ENCODE measurements at regions not wholly inside any gene's neighbourhood (a gene's known extent, or its start where the extent isn't known, plus 50 kb on each side); places are given as distances from the start of the nearest gene placed in this dataset.

DNA sequence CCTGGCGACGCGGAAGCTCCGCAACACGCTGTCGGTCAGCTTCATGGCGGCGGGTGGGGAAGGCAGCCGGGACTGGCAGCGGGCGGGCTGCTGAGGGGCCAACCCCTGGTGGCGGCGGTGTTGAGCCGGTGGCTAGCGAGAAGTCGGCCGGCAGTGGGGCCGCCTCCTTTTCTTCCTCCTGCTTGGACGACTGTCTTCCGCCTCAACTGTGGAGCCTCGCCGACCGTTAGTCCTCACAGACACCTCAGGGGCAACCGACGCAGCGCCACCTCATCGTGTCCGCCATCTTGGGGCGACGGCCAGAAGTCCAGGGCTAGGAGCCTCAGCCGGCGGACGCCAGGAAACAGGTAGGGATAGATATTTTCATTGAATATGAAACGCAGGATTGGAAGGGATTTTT lies 875.1 kb downstream of the NSUN3 start:
- no peak for TF ChIP-seq CTCF (tag by site-specific recombination; IDR thresholded peaks at IDR 0.05)
- TF ChIP-seq REPIN1 (tag by site-specific recombination; IDR thresholded peaks at IDR 0.05; ENCODE audit: low read depth): no peak
- TF ChIP-seq, protein P1, sequence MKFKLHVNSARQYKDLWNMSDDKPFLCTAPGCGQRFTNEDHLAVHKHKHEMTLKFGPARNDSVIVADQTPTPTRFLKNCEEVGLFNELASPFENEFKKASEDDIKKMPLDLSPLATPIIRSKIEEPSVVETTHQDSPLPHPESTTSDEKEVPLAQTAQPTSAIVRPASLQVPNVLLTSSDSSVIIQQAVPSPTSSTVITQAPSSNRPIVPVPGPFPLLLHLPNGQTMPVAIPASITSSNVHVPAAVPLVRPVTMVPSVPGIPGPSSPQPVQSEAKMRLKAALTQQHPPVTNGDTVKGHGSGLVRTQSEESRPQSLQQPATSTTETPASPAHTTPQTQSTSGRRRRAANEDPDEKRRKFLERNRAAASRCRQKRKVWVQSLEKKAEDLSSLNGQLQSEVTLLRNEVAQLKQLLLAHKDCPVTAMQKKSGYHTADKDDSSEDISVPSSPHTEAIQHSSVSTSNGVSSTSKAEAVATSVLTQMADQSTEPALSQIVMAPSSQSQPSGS (tag by site-specific recombination; IDR thresholded peaks at IDR 0.05; ENCODE audit: low read depth): no peak
- no peak for TF ChIP-seq ZNF211 (tag by site-specific recombination; IDR thresholded peaks at IDR 0.05; ENCODE audit: low read depth)
- TF ChIP-seq TCF7L2 (IDR thresholded peaks at IDR 0.05; ENCODE audit: borderline replicate concordance, low read depth, low read length): no peak
- TF ChIP-seq, protein P2, sequence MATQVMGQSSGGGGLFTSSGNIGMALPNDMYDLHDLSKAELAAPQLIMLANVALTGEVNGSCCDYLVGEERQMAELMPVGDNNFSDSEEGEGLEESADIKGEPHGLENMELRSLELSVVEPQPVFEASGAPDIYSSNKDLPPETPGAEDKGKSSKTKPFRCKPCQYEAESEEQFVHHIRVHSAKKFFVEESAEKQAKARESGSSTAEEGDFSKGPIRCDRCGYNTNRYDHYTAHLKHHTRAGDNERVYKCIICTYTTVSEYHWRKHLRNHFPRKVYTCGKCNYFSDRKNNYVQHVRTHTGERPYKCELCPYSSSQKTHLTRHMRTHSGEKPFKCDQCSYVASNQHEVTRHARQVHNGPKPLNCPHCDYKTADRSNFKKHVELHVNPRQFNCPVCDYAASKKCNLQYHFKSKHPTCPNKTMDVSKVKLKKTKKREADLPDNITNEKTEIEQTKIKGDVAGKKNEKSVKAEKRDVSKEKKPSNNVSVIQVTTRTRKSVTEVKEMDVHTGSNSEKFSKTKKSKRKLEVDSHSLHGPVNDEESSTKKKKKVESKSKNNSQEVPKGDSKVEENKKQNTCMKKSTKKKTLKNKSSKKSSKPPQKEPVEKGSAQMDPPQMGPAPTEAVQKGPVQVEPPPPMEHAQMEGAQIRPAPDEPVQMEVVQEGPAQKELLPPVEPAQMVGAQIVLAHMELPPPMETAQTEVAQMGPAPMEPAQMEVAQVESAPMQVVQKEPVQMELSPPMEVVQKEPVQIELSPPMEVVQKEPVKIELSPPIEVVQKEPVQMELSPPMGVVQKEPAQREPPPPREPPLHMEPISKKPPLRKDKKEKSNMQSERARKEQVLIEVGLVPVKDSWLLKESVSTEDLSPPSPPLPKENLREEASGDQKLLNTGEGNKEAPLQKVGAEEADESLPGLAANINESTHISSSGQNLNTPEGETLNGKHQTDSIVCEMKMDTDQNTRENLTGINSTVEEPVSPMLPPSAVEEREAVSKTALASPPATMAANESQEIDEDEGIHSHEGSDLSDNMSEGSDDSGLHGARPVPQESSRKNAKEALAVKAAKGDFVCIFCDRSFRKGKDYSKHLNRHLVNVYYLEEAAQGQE (tag by site-specific recombination; IDR thresholded peaks at IDR 0.05): no peak
- TF ChIP-seq KLF1 (tag by site-specific recombination; IDR thresholded peaks at IDR 0.05): no peak

All from HEK293 (cell line).